ENCODE measurements at regions not wholly inside any gene's neighbourhood (a gene's known extent, or its start where the extent isn't known, plus 50 kb on each side); places are given as distances from the start of the nearest gene placed in this dataset.

- H3K4me2 ChIP-seq (ENCODE audit: low read length), result no peak overlapping the region
- no peak overlapping the region for H3K9ac ChIP-seq (ENCODE audit: low read depth, low read length)
- no peak overlapping the region for H3K4me3 ChIP-seq (ENCODE audit: low read length)
- no peaks in the 10 kb centered on the region for H3K9me3 ChIP-seq (replicated peaks; ENCODE audit: low read length)
- H3K27me3 ChIP-seq (ENCODE audit: control insufficient read depth, insufficient read depth, low read length), result no peaks in the 10 kb centered on the region
- H3K36me3 ChIP-seq (ENCODE audit: insufficient read depth, low read length), result no peaks in the 10 kb centered on the region
- peaks cover 13% of the 10 kb centered on the region for H3K4me1 ChIP-seq (ENCODE audit: control insufficient read depth, insufficient read depth, low read length)
Observed at GRCh38 chr2:217717646-217718045, 285.1 kb downstream of the TNS1 start.

- no peak overlapping the region for H3K4me2 ChIP-seq (ENCODE audit: low read length)
- H3K4me1 ChIP-seq (ENCODE audit: control insufficient read depth, insufficient read depth, low read length), result peaks cover 14% of the 10 kb centered on the region
- H3K9me3 ChIP-seq (replicated peaks; ENCODE audit: low read length), result no peaks in the 10 kb centered on the region
- no peak overlapping the region for H3K4me3 ChIP-seq (ENCODE audit: low read length)
- H3K9ac ChIP-seq (ENCODE audit: low read depth, low read length), result no peak overlapping the region
- peaks cover 3% of the 10 kb centered on the region for H3K27me3 ChIP-seq (ENCODE audit: control insufficient read depth, insufficient read depth, low read length)
- no peaks in the 10 kb centered on the region for H3K36me3 ChIP-seq (ENCODE audit: insufficient read depth, low read length)
Observed at GRCh38 chr2:217715484-217715883, 287.3 kb downstream of the TNS1 start.

GRCh38 chr2:217714287-217714751 is 288.5 kb downstream of the TNS1 start:
- H3K4me1 ChIP-seq (ENCODE audit: control insufficient read depth, insufficient read depth, low read length), result peaks cover 23% of the 10 kb centered on the region

GRCh38 chr2:217713395-217714286 is 289.2 kb downstream of the TNS1 start:
- H3K4me1 ChIP-seq (ENCODE audit: control insufficient read depth, insufficient read depth, low read length), result peaks cover 23% of the 10 kb centered on the region
- H3K4me2 ChIP-seq (ENCODE audit: low read length), result peak overlapping the region; percentile 27
- H3K9me3 ChIP-seq (replicated peaks; ENCODE audit: low read length), result no peaks in the 10 kb centered on the region
- H3K27me3 ChIP-seq (ENCODE audit: control insufficient read depth, insufficient read depth, low read length), result peaks cover 5% of the 10 kb centered on the region
- no peak overlapping the region for H3K4me3 ChIP-seq (ENCODE audit: low read length)
- H3K36me3 ChIP-seq (ENCODE audit: insufficient read depth, low read length), result no peaks in the 10 kb centered on the region
- H3K9ac ChIP-seq (ENCODE audit: low read depth, low read length), result no peak overlapping the region

More at GRCh38 chr2:217714287-217714751, 288.5 kb downstream of the TNS1 start:
- H3K9me3 ChIP-seq (replicated peaks; ENCODE audit: low read length), result no peaks in the 10 kb centered on the region
- no peak overlapping the region for H3K9ac ChIP-seq (ENCODE audit: low read depth, low read length)
- H3K27me3 ChIP-seq (ENCODE audit: control insufficient read depth, insufficient read depth, low read length), result peaks cover 5% of the 10 kb centered on the region
- H3K4me2 ChIP-seq (ENCODE audit: low read length), result peak overlapping the region; percentile 27
- no peak overlapping the region for H3K4me3 ChIP-seq (ENCODE audit: low read length)
- no peaks in the 10 kb centered on the region for H3K36me3 ChIP-seq (ENCODE audit: insufficient read depth, low read length)

GRCh38 chr2:217712431-217712830 is 290.4 kb downstream of the TNS1 start:
- Histone ChIP-seq H3K9ac (ENCODE audit: low read depth, low read length) (no peak overlapping the region), H3K4me2 (ENCODE audit: low read length) (no peak overlapping the region), H3K9me3 (replicated peaks; ENCODE audit: low read length) (no peaks in the 10 kb centered on the region), H3K36me3 (ENCODE audit: insufficient read depth, low read length) (no peaks in the 10 kb centered on the region), H3K4me1 (ENCODE audit: control insufficient read depth, insufficient read depth, low read length) (peaks cover 23% of the 10 kb centered on the region), H3K27me3 (ENCODE audit: control insufficient read depth, insufficient read depth, low read length) (peaks cover 5% of the 10 kb centered on the region), H3K4me3 (ENCODE audit: low read length) (no peak overlapping the region)

GRCh38 chr2:217711188-217711587 is 291.6 kb downstream of the TNS1 start:
- Histone ChIP-seq H3K4me1 (ENCODE audit: control insufficient read depth, insufficient read depth, low read length) (peaks cover 29% of the 10 kb centered on the region), H3K27me3 (ENCODE audit: control insufficient read depth, insufficient read depth, low read length) (peaks cover 5% of the 10 kb centered on the region), H3K9me3 (replicated peaks; ENCODE audit: low read length) (no peaks in the 10 kb centered on the region)

GRCh38 chr2:217710211-217710765 is 292.5 kb downstream of the TNS1 start:
- peaks cover 29% of the 10 kb centered on the region for H3K4me1 ChIP-seq (ENCODE audit: control insufficient read depth, insufficient read depth, low read length)
- no peaks in the 10 kb centered on the region for H3K9me3 ChIP-seq (replicated peaks; ENCODE audit: low read length)
- H3K9ac ChIP-seq (ENCODE audit: low read depth, low read length), result no peak overlapping the region
- no peak overlapping the region for H3K4me3 ChIP-seq (ENCODE audit: low read length)
- H3K27me3 ChIP-seq (ENCODE audit: control insufficient read depth, insufficient read depth, low read length), result peaks cover 5% of the 10 kb centered on the region
- H3K4me2 ChIP-seq (ENCODE audit: low read length), result no peak overlapping the region
- no peaks in the 10 kb centered on the region for H3K36me3 ChIP-seq (ENCODE audit: insufficient read depth, low read length)

More at GRCh38 chr2:217711188-217711587, 291.6 kb downstream of the TNS1 start:
- Histone ChIP-seq H3K9ac (ENCODE audit: low read depth, low read length) (no peak overlapping the region), H3K4me2 (ENCODE audit: low read length) (no peak overlapping the region), H3K36me3 (ENCODE audit: insufficient read depth, low read length) (no peaks in the 10 kb centered on the region), H3K4me3 (ENCODE audit: low read length) (no peak overlapping the region)

- Histone ChIP-seq H3K4me3 (ENCODE audit: low read length) (no peak overlapping the region), H3K27me3 (ENCODE audit: control insufficient read depth, insufficient read depth, low read length) (peaks cover 5% of the 10 kb centered on the region), H3K4me2 (ENCODE audit: low read length) (no peak overlapping the region), H3K9ac (ENCODE audit: low read depth, low read length) (no peak overlapping the region), H3K4me1 (ENCODE audit: control insufficient read depth, insufficient read depth, low read length) (peaks cover 27% of the 10 kb centered on the region), H3K36me3 (ENCODE audit: insufficient read depth, low read length) (no peaks in the 10 kb centered on the region), H3K9me3 (replicated peaks; ENCODE audit: low read length) (no peaks in the 10 kb centered on the region)
Observed at GRCh38 chr2:217709478-217710210, 293.2 kb downstream of the TNS1 start.

- H3K9me3 ChIP-seq (replicated peaks; ENCODE audit: low read length), result no peaks in the 10 kb centered on the region
- peaks cover 5% of the 10 kb centered on the region for H3K27me3 ChIP-seq (ENCODE audit: control insufficient read depth, insufficient read depth, low read length)
- H3K4me3 ChIP-seq (ENCODE audit: low read length), result no peak overlapping the region
- H3K4me2 ChIP-seq (ENCODE audit: low read length), result no peak overlapping the region
- H3K36me3 ChIP-seq (ENCODE audit: insufficient read depth, low read length), result no peaks in the 10 kb centered on the region
- peaks cover 16% of the 10 kb centered on the region for H3K4me1 ChIP-seq (ENCODE audit: control insufficient read depth, insufficient read depth, low read length)
- no peak overlapping the region for H3K9ac ChIP-seq (ENCODE audit: low read depth, low read length)
Observed at GRCh38 chr2:217707131-217707611, 295.6 kb downstream of the TNS1 start.

GRCh38 chr2:217706513-217706912 is 296.3 kb downstream of the TNS1 start:
- peaks cover 5% of the 10 kb centered on the region for H3K27me3 ChIP-seq (ENCODE audit: control insufficient read depth, insufficient read depth, low read length)
- no peak overlapping the region for H3K4me3 ChIP-seq (ENCODE audit: low read length)
- H3K4me1 ChIP-seq (ENCODE audit: control insufficient read depth, insufficient read depth, low read length), result peaks cover 16% of the 10 kb centered on the region
- no peak overlapping the region for H3K9ac ChIP-seq (ENCODE audit: low read depth, low read length)
- no peaks in the 10 kb centered on the region for H3K36me3 ChIP-seq (ENCODE audit: insufficient read depth, low read length)
- no peaks in the 10 kb centered on the region for H3K9me3 ChIP-seq (replicated peaks; ENCODE audit: low read length)
- H3K4me2 ChIP-seq (ENCODE audit: low read length), result no peak overlapping the region

GRCh38 chr2:217706095-217706494 is 296.7 kb downstream of the TNS1 start:
- Histone ChIP-seq H3K4me3 (ENCODE audit: low read length) (no peak overlapping the region), H3K9me3 (replicated peaks; ENCODE audit: low read length) (no peaks in the 10 kb centered on the region), H3K27me3 (ENCODE audit: control insufficient read depth, insufficient read depth, low read length) (peaks cover 4% of the 10 kb centered on the region), H3K4me2 (ENCODE audit: low read length) (no peak overlapping the region), H3K9ac (ENCODE audit: low read depth, low read length) (no peak overlapping the region), H3K4me1 (ENCODE audit: control insufficient read depth, insufficient read depth, low read length) (peaks cover 16% of the 10 kb centered on the region), H3K36me3 (ENCODE audit: insufficient read depth, low read length) (no peaks in the 10 kb centered on the region)

Measured in skeletal muscle satellite cell (primary cell).